ENCODE measurements at regions not wholly inside any gene's neighbourhood (a gene's known extent, or its start where the extent isn't known, plus 50 kb on each side); places are given as distances from the start of the nearest gene placed in this dataset.

DNA sequence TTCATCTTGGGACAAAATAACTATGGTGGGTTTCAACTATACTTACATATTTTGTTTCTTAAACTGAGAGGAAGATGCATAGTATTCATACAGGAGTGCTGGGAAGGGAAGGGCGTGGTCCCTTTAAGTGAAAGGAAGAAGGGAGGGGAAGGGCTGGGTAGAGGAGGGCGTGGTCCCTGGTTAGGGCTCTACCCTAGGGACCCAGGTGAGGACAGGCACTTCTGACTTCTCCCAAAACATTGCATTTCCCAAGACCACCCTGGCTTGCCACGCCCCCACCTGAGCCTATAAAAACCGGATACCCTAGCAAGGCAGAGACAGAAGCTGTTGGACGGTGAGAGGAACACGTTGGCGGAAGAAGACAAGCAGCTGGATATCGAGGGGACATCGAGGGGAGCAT, 157.6 kb upstream of the PLXNA4 start:
- no peak for DNase-seq (ENCODE audit: low read depth, low spot score)
- in situ Hi-C loops (cut with HindIII; ENCODE audit: low pct_unique_long_range_greater_than_20kb, low sequenced_read_pairs), result no loop called here

DNA sequence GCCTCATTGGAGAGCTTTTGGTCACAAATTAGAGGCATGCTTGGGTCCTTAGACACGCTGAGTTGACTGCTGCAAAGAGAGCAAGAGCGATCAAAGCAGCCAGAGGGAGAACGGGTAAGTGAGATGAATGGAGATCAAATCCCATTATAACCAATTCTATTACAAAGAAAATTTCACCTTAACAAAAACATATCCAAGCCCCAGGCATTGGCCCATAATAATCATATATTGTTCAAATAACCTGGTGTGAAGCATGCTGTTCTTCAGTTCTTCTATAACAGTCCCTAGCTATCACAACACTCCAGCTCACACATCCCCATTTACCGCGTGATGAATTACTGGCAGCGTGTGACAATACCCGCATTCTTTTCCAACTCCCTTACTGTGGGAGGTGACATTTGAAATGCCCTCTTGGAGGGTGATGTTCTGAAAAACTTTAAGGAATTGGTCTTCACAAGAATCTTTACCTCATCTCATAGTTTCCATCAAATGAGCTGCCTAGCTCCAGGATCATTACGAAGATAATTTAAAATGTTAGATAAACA, 156.1 kb upstream of the PLXNA4 start:
- in situ Hi-C loops (cut with HindIII; ENCODE audit: low pct_unique_long_range_greater_than_20kb, low sequenced_read_pairs), result no loop called here
- DNase-seq (ENCODE audit: low read depth, low spot score), result peak; percentile 82

DNA sequence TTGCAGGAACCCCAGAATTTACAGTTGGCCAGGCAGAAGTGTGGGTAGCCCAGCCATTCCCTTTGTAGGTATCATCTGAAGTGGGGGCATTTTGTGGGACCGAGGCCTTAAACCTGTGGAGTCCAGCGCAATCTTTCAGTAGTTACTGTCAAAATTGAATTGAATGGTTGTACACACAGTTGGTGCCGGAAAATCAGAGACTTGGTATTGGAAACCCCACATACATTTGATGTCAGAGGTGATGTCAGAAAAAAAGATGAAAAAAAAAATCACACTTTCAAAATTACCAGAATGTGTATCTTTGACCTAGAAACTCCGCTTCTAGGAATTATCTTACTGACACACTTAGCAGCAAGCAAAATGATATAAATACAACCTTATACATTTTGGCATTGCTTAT, 153.8 kb upstream of the PLXNA4 start:
- DNase-seq (ENCODE audit: low read depth, low spot score), result no peak
- in situ Hi-C loops (cut with HindIII; ENCODE audit: low pct_unique_long_range_greater_than_20kb, low sequenced_read_pairs), result no loop called here

- no peak for DNase-seq (ENCODE audit: low read depth, low spot score)
- in situ Hi-C loops (cut with HindIII; ENCODE audit: low pct_unique_long_range_greater_than_20kb, low sequenced_read_pairs), result no loop called here
Observed at GRCh38 chr7:132723506-132724081, 147.3 kb upstream of the PLXNA4 start.

DNA sequence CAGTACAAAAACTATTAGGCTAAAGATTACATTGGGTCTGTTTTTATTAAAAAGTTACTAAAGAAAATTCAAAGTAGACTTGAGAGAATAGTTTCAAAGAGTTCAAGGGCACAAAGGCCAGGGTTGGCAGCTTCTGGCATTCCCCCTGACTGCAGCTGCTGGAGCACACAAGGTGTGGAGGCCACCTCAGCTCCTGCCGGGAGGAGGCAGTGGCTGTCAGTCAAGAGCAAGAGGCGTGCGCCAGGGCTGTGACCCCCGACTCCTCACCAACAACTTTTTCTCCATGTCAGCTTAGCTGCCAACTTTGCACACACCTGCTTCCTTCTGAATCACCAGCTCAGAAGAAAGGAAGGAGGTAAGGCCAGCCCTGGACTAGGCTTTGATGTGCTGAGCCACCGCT, 144.6 kb upstream of the PLXNA4 start:
- in situ Hi-C loops (cut with HindIII; ENCODE audit: low pct_unique_long_range_greater_than_20kb, low sequenced_read_pairs), result no loop called here
- no peak for DNase-seq (ENCODE audit: low read depth, low spot score)

GRCh38 chr7:132713893-132714292, 137.6 kb upstream of the PLXNA4 start:
- peak; percentile 52 for DNase-seq (ENCODE audit: low read depth, low spot score)
- in situ Hi-C loops (cut with HindIII; ENCODE audit: low pct_unique_long_range_greater_than_20kb, low sequenced_read_pairs), result no loop called here

- in situ Hi-C loops (cut with HindIII; ENCODE audit: low pct_unique_long_range_greater_than_20kb, low sequenced_read_pairs), result no loop called here
- peak; percentile 72 for DNase-seq (ENCODE audit: low read depth, low spot score)
Observed at GRCh38 chr7:132709971-132710567, 133.8 kb upstream of the PLXNA4 start.

GRCh38 chr7:132708470-132708869, 132.2 kb upstream of the PLXNA4 start:
- in situ Hi-C loops (cut with HindIII; ENCODE audit: low pct_unique_long_range_greater_than_20kb, low sequenced_read_pairs), result no loop called here

DNA sequence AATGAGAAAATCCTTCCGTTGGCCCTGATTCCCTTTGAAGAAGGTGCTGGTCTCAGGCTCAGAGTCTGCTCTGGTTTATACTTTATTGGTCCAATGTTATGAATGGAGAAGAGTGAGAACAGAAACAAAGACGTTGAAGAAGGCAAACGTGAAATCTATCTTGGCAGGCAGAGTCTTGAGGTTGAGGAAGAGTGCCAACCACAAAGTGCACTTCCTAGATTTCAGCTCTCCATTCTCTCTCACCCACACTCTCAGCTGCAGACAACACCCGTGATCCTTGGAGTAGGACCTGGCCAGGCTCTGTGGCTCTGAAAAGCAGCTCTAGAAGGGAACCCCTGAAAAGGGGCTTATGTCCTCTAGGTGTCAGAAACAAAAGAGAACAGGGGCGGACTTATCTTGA, 128.9 kb upstream of the PLXNA4 start:
- no peak for DNase-seq (ENCODE audit: low read depth, low spot score)
- in situ Hi-C loops (cut with HindIII; ENCODE audit: low pct_unique_long_range_greater_than_20kb, low sequenced_read_pairs), result no loop called here

More at GRCh38 chr7:132708470-132708869, 132.2 kb upstream of the PLXNA4 start:
- no peak for DNase-seq (ENCODE audit: low read depth, low spot score)

DNA sequence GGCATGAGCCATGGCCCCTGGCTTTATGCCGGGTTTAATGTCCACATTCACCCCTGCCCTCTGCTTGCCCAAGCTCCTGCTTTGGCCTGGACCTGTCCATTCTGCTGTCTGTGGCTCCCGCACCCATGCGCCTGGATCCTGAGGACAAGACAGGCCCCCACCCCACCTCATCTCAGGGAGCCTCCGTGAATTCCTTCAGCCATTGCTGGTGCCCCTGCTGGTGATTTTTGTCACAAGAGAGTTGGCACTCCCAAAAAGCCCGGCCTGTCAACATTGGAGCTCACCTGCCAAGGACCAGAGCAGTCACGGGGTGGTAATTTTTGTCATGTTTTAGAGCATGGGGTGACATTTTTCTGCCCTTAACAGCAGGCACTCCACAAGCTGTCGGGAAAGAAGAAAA, 127.5 kb upstream of the PLXNA4 start:
- in situ Hi-C loops (cut with HindIII; ENCODE audit: low pct_unique_long_range_greater_than_20kb, low sequenced_read_pairs), result no loop called here
- DNase-seq (ENCODE audit: low read depth, low spot score), result no peak

GRCh38 chr7:132697003-132697402, 120.7 kb upstream of the PLXNA4 start:
- DNase-seq (ENCODE audit: low read depth, low spot score), result no peak
- in situ Hi-C loops (cut with HindIII; ENCODE audit: low pct_unique_long_range_greater_than_20kb, low sequenced_read_pairs), result no loop called here

GRCh38 chr7:132696332-132696731, 120.1 kb upstream of the PLXNA4 start:
- DNase-seq (ENCODE audit: low read depth, low spot score), result no peak
- in situ Hi-C loops (cut with HindIII; ENCODE audit: low pct_unique_long_range_greater_than_20kb, low sequenced_read_pairs), result no loop called here

GRCh38 chr7:132691201-132691600, 114.9 kb upstream of the PLXNA4 start:
- DNase-seq (ENCODE audit: low read depth, low spot score), result no peak
- in situ Hi-C loops (cut with HindIII; ENCODE audit: low pct_unique_long_range_greater_than_20kb, low sequenced_read_pairs), result no loop called here

- in situ Hi-C loops (cut with HindIII; ENCODE audit: low pct_unique_long_range_greater_than_20kb, low sequenced_read_pairs), result no loop called here
- DNase-seq (ENCODE audit: low read depth, low spot score), result no peak
Observed at GRCh38 chr7:132690174-132690573, 113.9 kb upstream of the PLXNA4 start.

GRCh38 chr7:132687981-132688383, 111.7 kb upstream of the PLXNA4 start:
- in situ Hi-C loops (cut with HindIII; ENCODE audit: low pct_unique_long_range_greater_than_20kb, low sequenced_read_pairs), result no loop called here
- no peak for DNase-seq (ENCODE audit: low read depth, low spot score)

DNA sequence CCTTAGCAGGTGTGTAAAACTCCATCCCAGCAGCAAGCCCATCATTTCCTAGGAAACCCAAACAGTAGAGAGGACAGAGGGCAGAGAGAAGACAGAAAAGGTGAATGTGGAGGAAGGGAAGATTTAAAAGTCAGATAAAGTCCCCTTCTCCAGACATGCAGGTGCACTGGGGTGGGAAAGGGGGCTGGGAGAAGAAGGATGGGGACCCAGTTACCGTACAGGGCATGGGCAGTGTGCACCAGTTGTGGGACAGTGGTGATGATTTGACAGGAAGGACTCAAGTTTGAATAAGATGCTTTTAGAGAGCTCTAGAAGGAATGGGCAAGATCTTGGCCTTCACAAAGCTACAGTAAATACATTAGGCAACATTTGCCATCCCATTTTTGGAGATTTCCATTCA, 110.7 kb upstream of the PLXNA4 start:
- in situ Hi-C loops (cut with HindIII; ENCODE audit: low pct_unique_long_range_greater_than_20kb, low sequenced_read_pairs), result no loop called here

DNA sequence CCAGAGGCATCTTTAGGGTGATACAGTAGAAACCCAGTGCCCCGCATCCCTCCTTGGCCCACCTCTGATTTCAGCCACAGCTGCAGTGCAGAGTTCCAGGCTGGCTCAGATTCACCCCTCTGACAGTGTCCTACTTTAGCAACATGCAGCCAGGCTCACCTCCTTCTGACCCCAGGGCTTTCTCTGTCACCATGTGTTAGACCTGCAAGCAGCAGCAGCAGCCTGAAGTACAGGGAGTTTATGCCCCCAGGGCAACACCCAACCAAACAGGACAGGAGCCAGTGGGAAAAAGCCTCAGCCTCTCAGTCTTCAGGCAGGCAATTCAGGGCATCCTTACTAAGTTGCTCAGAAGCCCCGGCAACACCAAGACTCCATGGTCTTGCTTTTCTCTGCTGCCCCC, 109.0 kb upstream of the PLXNA4 start:
- no peak for DNase-seq (ENCODE audit: low read depth, low spot score)
- in situ Hi-C loops (cut with HindIII; ENCODE audit: low pct_unique_long_range_greater_than_20kb, low sequenced_read_pairs), result no loop called here

More for the DNA sequence above, 110.7 kb upstream of the PLXNA4 start:
- no peak for DNase-seq (ENCODE audit: low read depth, low spot score)

DNA sequence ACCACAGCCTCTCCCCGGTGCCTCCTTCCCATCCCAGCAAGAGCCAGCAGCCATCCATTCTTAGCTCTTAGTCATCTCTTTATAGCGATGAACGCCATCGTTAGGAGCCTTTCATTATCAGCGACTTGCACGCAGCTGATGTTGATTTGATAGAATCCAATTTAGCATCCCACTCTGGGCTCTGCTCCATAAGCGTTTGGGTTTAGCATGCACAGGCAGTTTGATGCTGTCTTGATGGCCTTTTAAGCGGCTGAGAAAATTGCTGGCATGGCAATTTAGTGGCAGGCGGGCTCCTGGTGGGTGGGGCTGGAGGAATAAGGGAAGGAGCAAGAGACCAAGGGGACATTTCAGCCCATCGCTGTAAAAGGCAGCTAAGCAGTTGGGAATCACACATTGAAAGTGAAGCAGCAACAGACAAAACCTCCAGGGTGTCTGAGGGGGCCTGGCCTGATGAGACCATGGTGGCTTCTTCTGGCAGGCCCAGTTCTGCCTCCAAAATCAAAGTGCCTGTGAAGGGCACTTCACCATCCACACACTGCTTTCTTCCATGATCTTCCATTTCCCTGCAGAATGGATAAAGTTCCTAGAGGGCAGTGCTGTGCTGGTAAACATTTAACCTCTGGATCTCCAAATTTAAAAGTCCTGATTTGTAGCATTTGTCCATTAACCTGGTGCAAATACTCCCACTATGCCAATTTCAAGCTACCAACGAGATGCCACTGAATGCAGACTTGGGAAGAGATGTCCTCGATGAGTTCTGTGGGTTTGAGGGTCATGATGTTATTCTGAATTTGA, 107.8 kb upstream of the PLXNA4 start:
- DNase-seq (ENCODE audit: low read depth, low spot score), result peak; percentile 23
- in situ Hi-C loops (cut with HindIII; ENCODE audit: low pct_unique_long_range_greater_than_20kb, low sequenced_read_pairs), result no loop called here

- in situ Hi-C loops (cut with HindIII; ENCODE audit: low pct_unique_long_range_greater_than_20kb, low sequenced_read_pairs), result no loop called here
- DNase-seq (ENCODE audit: low read depth, low spot score), result no peak
Observed at GRCh38 chr7:132681951-132682350, 105.7 kb upstream of the PLXNA4 start.

All from SK-MEL-5 (cell line).